C4-2B (cell line): ENCODE measurements at regions not wholly inside any gene's neighbourhood (a gene's known extent, or its start where the extent isn't known, plus 50 kb on each side); places are given as distances from the start of the nearest gene placed in this dataset.

Source experiments
- ZFX ChIP-seq: fragments of 450-650 bp; IDR thresholded peaks from 2 replicates; pipeline ENCODE4 v1.6.1; 2017
- TF ChIP-seq, protein P1 (sequence below): fragments of 450-650 bp; conservative IDR thresholded peaks from 2 replicates; pipeline ENCODE4 v1.5.1; 2017; ENCODE audit warnings: mild to moderate bottlenecking

DNA sequence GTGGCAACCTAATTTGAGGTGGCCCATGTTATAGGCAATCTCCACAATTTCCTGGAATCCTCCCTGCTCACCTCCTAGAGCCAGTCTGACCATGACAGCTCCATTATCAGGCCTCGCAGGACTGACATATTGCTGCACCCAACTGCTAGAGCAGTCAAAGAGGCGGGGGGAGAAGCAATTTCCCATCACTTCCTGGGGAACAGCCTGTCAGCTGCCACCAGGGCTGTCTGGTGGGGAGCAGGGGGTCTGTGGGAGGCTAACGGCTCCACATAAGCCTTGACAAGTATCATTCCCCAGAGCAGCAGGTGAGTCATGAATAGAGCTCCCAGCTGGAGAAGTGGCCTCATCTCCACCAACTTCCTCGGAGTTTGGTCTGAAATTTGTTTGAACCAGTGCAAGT is 322.9 kb downstream of the MATN1 start:
- TF ChIP-seq, protein P1, sequence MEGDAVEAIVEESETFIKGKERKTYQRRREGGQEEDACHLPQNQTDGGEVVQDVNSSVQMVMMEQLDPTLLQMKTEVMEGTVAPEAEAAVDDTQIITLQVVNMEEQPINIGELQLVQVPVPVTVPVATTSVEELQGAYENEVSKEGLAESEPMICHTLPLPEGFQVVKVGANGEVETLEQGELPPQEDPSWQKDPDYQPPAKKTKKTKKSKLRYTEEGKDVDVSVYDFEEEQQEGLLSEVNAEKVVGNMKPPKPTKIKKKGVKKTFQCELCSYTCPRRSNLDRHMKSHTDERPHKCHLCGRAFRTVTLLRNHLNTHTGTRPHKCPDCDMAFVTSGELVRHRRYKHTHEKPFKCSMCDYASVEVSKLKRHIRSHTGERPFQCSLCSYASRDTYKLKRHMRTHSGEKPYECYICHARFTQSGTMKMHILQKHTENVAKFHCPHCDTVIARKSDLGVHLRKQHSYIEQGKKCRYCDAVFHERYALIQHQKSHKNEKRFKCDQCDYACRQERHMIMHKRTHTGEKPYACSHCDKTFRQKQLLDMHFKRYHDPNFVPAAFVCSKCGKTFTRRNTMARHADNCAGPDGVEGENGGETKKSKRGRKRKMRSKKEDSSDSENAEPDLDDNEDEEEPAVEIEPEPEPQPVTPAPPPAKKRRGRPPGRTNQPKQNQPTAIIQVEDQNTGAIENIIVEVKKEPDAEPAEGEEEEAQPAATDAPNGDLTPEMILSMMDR, result no peak
- no peak for TF ChIP-seq ZFX
